ENCODE measurements at regions not wholly inside any gene's neighbourhood (a gene's known extent, or its start where the extent isn't known, plus 50 kb on each side); places are given as distances from the start of the nearest gene placed in this dataset.

GRCh38 chr2:82320296-82320695, 2015.7 kb upstream of the LRRTM1 start:
- ChIA-PET CTCF (no interaction called here), POLR2A (no interaction called here)
- no peak overlapping the region for H3K27ac ChIP-seq (ENCODE audit: low read depth in 1 of 2, low read length in 2 of 2)
- intact Hi-C loops (cut with DNase I, micrococcal nuclease): no loop called here
- H3K9me3 Mint-ChIP-seq: peaks cover 16% of the 10 kb centered on the region
- ATAC-seq (ENCODE audit: poor library complexity) (no peak), DNase-seq (no peak)
- no peak overlapping the region for H3K27ac Mint-ChIP-seq
- H3K36me3 Mint-ChIP-seq (ENCODE audit: low read depth): no peaks in the 10 kb centered on the region
- no peaks in the 10 kb centered on the region for H3K4me1 Mint-ChIP-seq (ENCODE audit: low read depth)
- H3K4me1 ChIP-seq (ENCODE audit: insufficient read depth, low read length): no peaks in the 10 kb centered on the region
- TF ChIP-seq CTCF (IDR thresholded peaks at IDR 0.05): no peak
- no peaks in the 10 kb centered on the region for H3K36me3 ChIP-seq (ENCODE audit: insufficient read depth, low read length)
- no peaks in the 10 kb centered on the region for H3K27me3 ChIP-seq (ENCODE audit: control insufficient read depth in 1 of 2, insufficient read depth in 2 of 2, low read length in 2 of 2)
- H3K27me3 Mint-ChIP-seq: no peaks in the 10 kb centered on the region
- no peak overlapping the region for H3K4me3 ChIP-seq (ENCODE audit: low read length)
- no peak overlapping the region for H3K4me3 Mint-ChIP-seq
- H3K9me3 ChIP-seq (ENCODE audit: control insufficient read depth in 1 of 2, insufficient read depth in 1 of 2, low read length in 2 of 2): peaks cover 9 to 10% of the 10 kb centered on the region in 2 experiments

- no peak overlapping the region for H3K27ac Mint-ChIP-seq
- Histone ChIP-seq H3K27ac (ENCODE audit: low read depth in 1 of 2, low read length in 2 of 2) (no peak overlapping the region), H3K4me3 (ENCODE audit: low read length) (no peak overlapping the region), H3K27me3 (ENCODE audit: control insufficient read depth in 1 of 2, insufficient read depth in 2 of 2, low read length in 2 of 2) (no peaks in the 10 kb centered on the region), H3K9me3 (ENCODE audit: control insufficient read depth in 1 of 2, insufficient read depth in 1 of 2, low read length in 2 of 2) (peaks cover 5 to 6% of the 10 kb centered on the region in 2 experiments), H3K36me3 (ENCODE audit: insufficient read depth, low read length) (no peaks in the 10 kb centered on the region), H3K4me1 (ENCODE audit: insufficient read depth, low read length) (no peaks in the 10 kb centered on the region)
- peaks cover 7% of the 10 kb centered on the region for H3K9me3 Mint-ChIP-seq
- CTCF ChIA-PET: no interaction called here
- POLR2A ChIA-PET: no interaction called here
- no peak for ATAC-seq (ENCODE audit: poor library complexity)
- no peaks in the 10 kb centered on the region for H3K4me1 Mint-ChIP-seq (ENCODE audit: low read depth)
- H3K27me3 Mint-ChIP-seq: no peaks in the 10 kb centered on the region
- no peak for DNase-seq
- no peak overlapping the region for H3K4me3 Mint-ChIP-seq
- TF ChIP-seq CTCF (IDR thresholded peaks at IDR 0.05): no peak
- H3K36me3 Mint-ChIP-seq (ENCODE audit: low read depth): no peaks in the 10 kb centered on the region
- intact Hi-C loops (cut with DNase I, micrococcal nuclease): no loop called here
These were observed 2012.5 kb upstream of the LRRTM1 start for GRCh38 chr2:82317012-82317411.

- Histone ChIP-seq H3K9me3 (ENCODE audit: control insufficient read depth in 1 of 2, insufficient read depth in 1 of 2, low read length in 2 of 2) (peaks cover 5% of the 10 kb centered on the region in 2 experiments), H3K27ac (ENCODE audit: low read depth in 1 of 2, low read length in 2 of 2) (no peak overlapping the region), H3K4me3 (ENCODE audit: low read length) (no peak overlapping the region), H3K4me1 (ENCODE audit: insufficient read depth, low read length) (no peaks in the 10 kb centered on the region), H3K27me3 (ENCODE audit: control insufficient read depth in 1 of 2, insufficient read depth in 2 of 2, low read length in 2 of 2) (no peaks in the 10 kb centered on the region), H3K36me3 (ENCODE audit: insufficient read depth, low read length) (no peaks in the 10 kb centered on the region)
- ATAC-seq (ENCODE audit: poor library complexity) (no peak), DNase-seq (no peak)
- Mint-ChIP-seq H3K4me3 (no peak overlapping the region), H3K9me3 (peaks cover 7% of the 10 kb centered on the region), H3K4me1 (ENCODE audit: low read depth) (no peaks in the 10 kb centered on the region), H3K27ac (no peak overlapping the region), H3K27me3 (no peaks in the 10 kb centered on the region), H3K36me3 (ENCODE audit: low read depth) (no peaks in the 10 kb centered on the region)
- intact Hi-C loops (cut with DNase I, micrococcal nuclease): no loop called here
- ChIA-PET CTCF (no interaction called here), POLR2A (no interaction called here)
- TF ChIP-seq CTCF (IDR thresholded peaks at IDR 0.05): no peak
These were observed 2012.0 kb upstream of the LRRTM1 start for GRCh38 chr2:82316586-82316985.
